ENCODE measurements at regions not wholly inside any gene's neighbourhood (a gene's known extent, or its start where the extent isn't known, plus 50 kb on each side); places are given as distances from the start of the nearest gene placed in this dataset.
"Not testable (repeated sequence)": the region's sequence is repeated elsewhere in the genome, so short reads cannot be mapped to it uniquely, and the experiment has no call there.

DNA sequence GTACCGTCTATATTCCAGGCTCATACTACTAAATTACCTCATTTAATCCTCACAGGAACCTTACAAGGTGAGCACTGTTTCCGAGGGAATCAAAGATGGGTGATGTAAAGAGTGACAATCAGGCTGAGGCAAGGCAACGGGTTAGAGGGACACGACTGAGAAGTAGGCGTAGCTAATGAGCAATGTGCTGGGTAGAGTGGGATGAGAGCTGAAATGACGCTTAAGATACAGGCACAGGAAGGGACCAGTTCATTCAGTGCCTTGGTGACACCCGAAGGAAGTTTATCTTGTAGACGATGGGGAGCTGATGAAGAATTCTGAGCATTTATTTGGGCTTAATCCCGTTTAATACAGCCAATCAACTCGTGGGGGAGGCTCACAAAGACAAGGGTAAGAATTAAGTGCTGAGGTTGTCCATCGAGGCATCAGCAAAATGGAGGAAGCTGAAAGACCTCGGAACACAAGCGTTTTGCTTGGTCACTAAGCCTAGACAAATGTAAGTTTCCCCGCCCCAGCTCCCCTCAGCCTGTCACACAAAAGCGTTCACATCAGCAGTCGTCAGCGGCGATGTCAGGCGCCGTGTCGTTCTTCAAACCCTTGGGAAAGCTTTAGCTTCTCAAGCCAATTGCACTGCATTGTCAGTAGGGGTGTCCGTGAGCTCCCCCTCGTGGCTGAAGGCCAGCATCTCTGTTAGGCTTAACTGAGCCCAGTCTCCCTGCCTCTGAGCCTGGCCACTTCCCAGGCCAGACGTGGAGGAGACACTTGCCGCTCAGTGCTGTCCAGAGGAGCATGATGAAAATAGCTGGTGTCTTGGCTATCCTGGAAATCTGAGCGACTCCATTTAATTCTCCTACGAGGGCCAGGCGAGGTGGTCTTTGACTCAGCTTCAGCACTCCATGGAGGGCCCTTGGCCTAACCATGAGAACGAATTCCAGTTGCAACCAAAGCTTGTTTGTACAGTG lies 288.5 kb upstream of the G2E3 start:
- DNase-seq (ENCODE audit: low spot score), result peak; percentile 68
- TF ChIP-seq CTCF (IDR thresholded peaks at IDR 0.05; ENCODE audit: extremely low read depth, missing control alignments), result peak; percentile 87

GRCh38 chr14:30271811-30272323 lies 287.1 kb upstream of the G2E3 start:
- TF ChIP-seq CTCF (IDR thresholded peaks at IDR 0.05; ENCODE audit: extremely low read depth, missing control alignments), result no peak
- DNase-seq (ENCODE audit: low spot score), result no peak

DNA sequence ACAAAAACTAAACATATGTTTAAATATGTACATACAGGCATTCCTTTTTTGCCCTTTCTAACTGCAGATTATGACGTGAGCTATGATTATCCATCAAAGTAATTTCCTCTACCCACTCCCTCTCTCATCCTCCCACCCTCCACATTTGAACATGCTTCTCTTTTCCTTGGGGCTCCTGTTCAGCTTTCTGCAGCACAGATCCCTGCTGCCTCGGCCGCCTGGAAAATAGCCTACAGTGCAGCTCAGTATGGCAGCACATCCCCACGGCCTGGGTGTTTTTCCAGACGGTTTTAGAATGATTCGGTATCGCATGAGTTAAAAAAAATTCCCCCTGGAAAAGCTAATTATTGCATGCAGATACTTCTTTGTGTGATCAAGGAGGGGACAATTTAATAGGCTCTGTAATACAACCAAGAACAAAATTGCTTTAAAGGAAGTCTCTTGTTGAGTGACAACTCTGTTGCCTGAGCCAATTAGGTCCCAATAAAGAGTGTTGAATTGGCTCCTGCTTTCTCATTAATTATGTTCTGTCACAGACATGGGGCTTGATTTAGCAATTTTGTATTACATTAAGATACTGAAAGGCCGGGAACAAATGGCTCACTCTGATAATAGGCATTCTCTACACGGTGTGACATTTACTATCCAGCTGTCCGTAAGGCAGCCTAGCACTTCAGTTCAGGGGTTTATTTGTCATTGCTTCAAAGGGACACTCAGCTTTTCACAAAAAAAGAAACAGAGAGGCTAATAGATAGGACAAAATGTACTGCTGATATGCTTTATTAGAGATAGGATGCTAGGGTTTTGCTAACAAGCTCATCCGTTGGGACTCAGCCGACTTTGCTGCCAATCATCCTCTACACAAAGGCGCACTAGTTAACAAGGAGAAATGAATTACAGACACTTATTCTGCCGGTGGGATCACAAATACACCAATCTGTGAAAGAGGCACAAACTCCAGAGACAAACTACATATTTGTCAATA lies 285.8 kb upstream of the G2E3 start:
- no peak for DNase-seq (ENCODE audit: low spot score)
- no peak for TF ChIP-seq CTCF (IDR thresholded peaks at IDR 0.05; ENCODE audit: extremely low read depth, missing control alignments)

- no peak for TF ChIP-seq CTCF (IDR thresholded peaks at IDR 0.05; ENCODE audit: extremely low read depth, missing control alignments)
- DNase-seq (ENCODE audit: low spot score), result no peak
Observed at GRCh38 chr14:30275604-30276003, 283.4 kb upstream of the G2E3 start.

- no peak for TF ChIP-seq CTCF (IDR thresholded peaks at IDR 0.05; ENCODE audit: extremely low read depth, missing control alignments)
- no peak for DNase-seq (ENCODE audit: low spot score)
Observed at GRCh38 chr14:30277268-30277667, 281.7 kb upstream of the G2E3 start.

DNA sequence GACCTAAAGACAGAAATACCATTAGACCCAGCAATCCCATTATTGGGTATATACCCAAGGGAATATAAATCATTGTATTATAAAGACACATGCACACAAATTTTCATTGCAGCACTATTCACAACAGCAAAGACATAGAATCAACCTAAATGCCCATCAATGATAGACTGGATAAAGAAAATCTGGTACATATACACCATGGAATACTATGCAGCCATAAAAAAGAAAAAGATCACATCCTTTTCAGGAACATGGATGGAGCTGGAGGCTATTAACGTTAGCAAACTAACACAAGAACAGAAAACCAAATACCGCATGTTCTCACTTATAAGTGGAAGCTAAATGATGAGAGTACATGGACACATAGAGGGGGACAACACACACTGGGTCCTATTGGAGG lies 280.1 kb upstream of the G2E3 start:
- not testable (repeated sequence) for DNase-seq (ENCODE audit: low spot score)

GRCh38 chr14:30283822-30284446 lies 275.0 kb upstream of the G2E3 start:
- peak; percentile 18 for DNase-seq (ENCODE audit: low spot score)
- TF ChIP-seq CTCF (IDR thresholded peaks at IDR 0.05; ENCODE audit: extremely low read depth, missing control alignments), result peak; percentile 18
